ENCODE measurements at regions not wholly inside any gene's neighbourhood (a gene's known extent, or its start where the extent isn't known, plus 50 kb on each side); places are given as distances from the start of the nearest gene placed in this dataset.
"Not testable (repeated sequence)": the region's sequence is repeated elsewhere in the genome, so short reads cannot be mapped to it uniquely, and the experiment has no call there.

- Histone ChIP-seq H3K36me3 (ENCODE audit: control insufficient read depth in 2 of 3, insufficient read depth in 3 of 3, low read length in 3 of 3) (no peaks in the 10 kb centered on the region), H3K4me3 (ENCODE audit: low read length in 3 of 3) (no peak overlapping the region), H3K4me1 (ENCODE audit: control insufficient read depth in 2 of 3, insufficient read depth in 2 of 3, low read depth in 1 of 3, low read length in 3 of 3) (peaks cover 0 to 6% (median 0%) of the 10 kb centered on the region in 3 donors), H3K9me3 (ENCODE audit: control insufficient read depth in 2 of 3, insufficient read depth in 1 of 3, low read length in 3 of 3) (no peaks in the 10 kb centered on the region), H3K27me3 (ENCODE audit: control insufficient read depth, insufficient read depth, low read length) (no peaks in the 10 kb centered on the region), H3K9ac (ENCODE audit: low read length in 3 of 3) (no peak overlapping the region), H3K27ac (ENCODE audit: low read depth in 2 of 2, low read length in 2 of 2) (no peak overlapping the region)
- no peak for TF ChIP-seq CTCF (IDR thresholded peaks at IDR 0.05; ENCODE audit: borderline replicate concordance, extremely low read depth, insufficient read depth)
- FAIRE-seq (no peak), DNase-seq (no peak)
- intact Hi-C loops (cut with DNase I): no loop called here
Observed at GRCh38 chr14:101630056-101630965, 69.0 kb downstream of the DIO3 start.

DNA sequence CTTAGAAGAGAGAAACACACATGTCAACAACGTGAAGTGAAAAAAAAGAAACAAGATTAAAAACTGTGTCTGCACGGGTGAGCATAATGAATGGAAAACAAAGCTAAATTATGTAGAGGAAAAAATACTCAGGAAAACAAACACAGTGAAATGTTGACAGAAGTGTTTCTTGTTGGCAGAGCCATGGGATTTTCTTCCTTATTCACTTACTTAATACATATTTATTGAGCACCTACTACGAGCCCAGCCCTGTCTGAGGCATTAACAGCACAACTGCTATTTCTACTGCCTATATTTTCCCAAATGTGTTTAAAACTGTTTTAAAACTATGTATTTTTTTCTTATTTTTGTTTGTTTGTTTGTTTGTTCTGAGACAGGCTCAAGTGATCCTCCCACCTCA is 69.9 kb downstream of the DIO3 start:
- H3K9ac ChIP-seq (ENCODE audit: low read length in 3 of 3): no peak overlapping the region
- H3K27me3 ChIP-seq (ENCODE audit: control insufficient read depth, insufficient read depth, low read length): no peaks in the 10 kb centered on the region
- H3K27ac ChIP-seq (ENCODE audit: low read depth in 2 of 2, low read length in 2 of 2): no peak overlapping the region
- no peak overlapping the region for H3K4me3 ChIP-seq (ENCODE audit: low read length in 3 of 3)
- FAIRE-seq (no peak), DNase-seq (no peak)
- H3K36me3 ChIP-seq (ENCODE audit: control insufficient read depth in 2 of 3, insufficient read depth in 3 of 3, low read length in 3 of 3): no peaks in the 10 kb centered on the region
- no peak for TF ChIP-seq CTCF (IDR thresholded peaks at IDR 0.05; ENCODE audit: borderline replicate concordance, extremely low read depth, insufficient read depth)
- intact Hi-C loops (cut with DNase I): no loop called here
- H3K4me1 ChIP-seq (ENCODE audit: control insufficient read depth in 2 of 3, insufficient read depth in 2 of 3, low read depth in 1 of 3, low read length in 3 of 3): peaks cover 0 to 6% (median 0%) of the 10 kb centered on the region in 3 donors
- H3K9me3 ChIP-seq (ENCODE audit: control insufficient read depth in 2 of 3, insufficient read depth in 1 of 3, low read length in 3 of 3): no peaks in the 10 kb centered on the region

- H3K9ac ChIP-seq (ENCODE audit: low read length in 3 of 3); FAIRE-seq; intact Hi-C loops (cut with DNase I); H3K27ac ChIP-seq (ENCODE audit: low read depth in 2 of 2, low read length in 2 of 2); DNase-seq; H3K27me3 ChIP-seq (ENCODE audit: control insufficient read depth, insufficient read depth, low read length); H3K9me3 ChIP-seq (ENCODE audit: control insufficient read depth in 2 of 3, insufficient read depth in 1 of 3, low read length in 3 of 3); H3K36me3 ChIP-seq (ENCODE audit: control insufficient read depth in 2 of 3, insufficient read depth in 3 of 3, low read length in 3 of 3); H3K4me1 ChIP-seq (ENCODE audit: control insufficient read depth in 2 of 3, insufficient read depth in 2 of 3, low read depth in 1 of 3, low read length in 3 of 3); H3K4me3 ChIP-seq (ENCODE audit: low read length in 3 of 3): not testable (repeated sequence)
Observed at GRCh38 chr14:101631970-101632369, 70.7 kb downstream of the DIO3 start.

- no peak for TF ChIP-seq CTCF (IDR thresholded peaks at IDR 0.05; ENCODE audit: borderline replicate concordance, extremely low read depth, insufficient read depth)
- Histone ChIP-seq H3K36me3 (ENCODE audit: control insufficient read depth in 2 of 3, insufficient read depth in 3 of 3, low read length in 3 of 3) (no peaks in the 10 kb centered on the region), H3K4me1 (ENCODE audit: control insufficient read depth in 2 of 3, insufficient read depth in 2 of 3, low read depth in 1 of 3, low read length in 3 of 3) (peaks cover 0 to 6% (median 0%) of the 10 kb centered on the region in 3 donors), H3K27ac (ENCODE audit: low read depth in 2 of 2, low read length in 2 of 2) (no peak overlapping the region), H3K9ac (ENCODE audit: low read length in 3 of 3) (no peak overlapping the region), H3K9me3 (ENCODE audit: control insufficient read depth in 2 of 3, insufficient read depth in 1 of 3, low read length in 3 of 3) (no peaks in the 10 kb centered on the region), H3K27me3 (ENCODE audit: control insufficient read depth, insufficient read depth, low read length) (no peaks in the 10 kb centered on the region), H3K4me3 (ENCODE audit: low read length in 3 of 3) (no peak overlapping the region)
- intact Hi-C loops (cut with DNase I): no loop called here
- FAIRE-seq: no peak
- DNase-seq: no peak
Observed at GRCh38 chr14:101632520-101632919, 71.2 kb downstream of the DIO3 start.

Measured in kidney (tissue), 13 donors.